Right cardiac atrium (tissue), 5 donors: ENCODE measurements at regions not wholly inside any gene's neighbourhood (a gene's known extent, or its start where the extent isn't known, plus 50 kb on each side); places are given as distances from the start of the nearest gene placed in this dataset.
A peak's percentile ranks its signal among the peaks of the same experiment; 100 is the strongest.

ENCODE experiments used
- ATAC-seq, 2 donors: fragments of 200-7000 bp; cut with Tn5 transposase; one replicate each; pipeline versions ENCODE4 v1.8.0 to v1.9.1; 2020; ENCODE audit warnings: moderate library complexity in 2 of 2, mild to moderate bottlenecking in 1 of 2
- DNase-seq, 3 donors: peaks; one replicate each; pipeline ENCODE4 v3.0.0-alpha.2; 2020
- H3K27ac ChIP-seq: one replicate; pipeline ENCODE4 v1.5.1; 2013; ENCODE audit warnings: mild to moderate bottlenecking, low read length, control low read depth, moderate library complexity
- H3K27me3 ChIP-seq: one replicate; pipeline ENCODE4 v1.6.1; 2013; ENCODE audit not compliant: control insufficient read depth, insufficient read depth
- H3K4me1 ChIP-seq: one replicate; pipeline ENCODE4 v1.6.1; 2013; ENCODE audit warnings: low read length; ENCODE audit not compliant: control insufficient read depth, insufficient read depth
- H3K4me3 ChIP-seq: one replicate; pipeline ENCODE4 v1.5.1; 2013; ENCODE audit warnings: low read length, control low read depth
- H3K9me3 ChIP-seq: one replicate; pipeline ENCODE4 v1.6.1; 2013; ENCODE audit warnings: low read length; ENCODE audit not compliant: control insufficient read depth
- WGBS: extraction: QIAGEN DNeasy Blood & Tissue Kit; methylation state at CpG from one replicate; pipeline ENCODE4 v1.1.7; 2013; 5-methylcytosine and 5-hydroxymethylcytosine counted together
- intact Hi-C, 4 donors: fragments of 100-400 bp; cut with DNase I; formaldehyde crosslinking; loops; one replicate each; pipeline versions ENCODE4 v1.11.0 to v1.14.0; 2022 to 2023
- donor health status: healthy with polysubstance abuse.
- donor health status: DM: no; HTN: yes; CAD: no.
- donor health status: DM: no; HTN: no; CAD: no.
- donor health status: DM: no; HTN: yes; CAD: no; lungs with severe emphysema.
- donor health status: DM: yes; HTN: yes; CAD: no.

DNA sequence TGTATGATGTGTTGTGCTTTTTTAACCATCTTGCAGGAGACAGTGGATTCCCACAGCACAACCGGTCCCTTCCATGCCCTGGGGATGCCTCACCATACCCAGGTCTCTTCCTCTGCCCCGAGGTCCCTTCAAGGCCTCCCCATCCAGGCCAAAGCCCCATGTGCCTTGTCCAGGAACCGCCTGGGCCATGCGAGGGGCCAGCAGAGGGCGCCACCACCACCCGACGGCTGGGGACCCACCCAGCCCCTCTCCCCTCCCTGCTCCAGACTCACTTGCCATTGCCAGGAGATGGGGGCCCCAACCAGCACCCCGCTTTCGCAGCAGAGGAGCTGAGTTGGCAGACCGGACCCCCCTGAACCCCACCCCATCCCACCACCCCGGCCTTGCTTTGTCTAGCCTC is 485.5 kb downstream of the TRAM1L1 start:
- H3K27ac ChIP-seq: no peak overlapping the region
- no peak overlapping the region for H3K4me3 ChIP-seq
- 75% methylated on average over 11 of the region's 11 CpGs for WGBS
- no peaks in the 10 kb centered on the region for H3K27me3 ChIP-seq
- H3K4me1 ChIP-seq: no peaks in the 10 kb centered on the region
- ATAC-seq (no peak), DNase-seq (peak in 1 of 3 donors; percentile 50)
- intact Hi-C loops: no loop called here
- no peaks in the 10 kb centered on the region for H3K9me3 ChIP-seq

- H3K27ac ChIP-seq: no peak overlapping the region
- H3K27me3 ChIP-seq: no peaks in the 10 kb centered on the region
- no peak overlapping the region for H3K4me3 ChIP-seq
- WGBS: 95% methylated on average over 37 of the region's 37 CpGs
- H3K9me3 ChIP-seq: no peaks in the 10 kb centered on the region
- DNase-seq (peak in 1 of 3 donors; percentile 25), ATAC-seq (peak in 1 of 2 donors; percentile 16)
- H3K4me1 ChIP-seq: no peaks in the 10 kb centered on the region
- intact Hi-C loops: no loop called here
Measured at GRCh38 chr4:116598980-116599789, 486.2 kb downstream of the TRAM1L1 start.

DNA sequence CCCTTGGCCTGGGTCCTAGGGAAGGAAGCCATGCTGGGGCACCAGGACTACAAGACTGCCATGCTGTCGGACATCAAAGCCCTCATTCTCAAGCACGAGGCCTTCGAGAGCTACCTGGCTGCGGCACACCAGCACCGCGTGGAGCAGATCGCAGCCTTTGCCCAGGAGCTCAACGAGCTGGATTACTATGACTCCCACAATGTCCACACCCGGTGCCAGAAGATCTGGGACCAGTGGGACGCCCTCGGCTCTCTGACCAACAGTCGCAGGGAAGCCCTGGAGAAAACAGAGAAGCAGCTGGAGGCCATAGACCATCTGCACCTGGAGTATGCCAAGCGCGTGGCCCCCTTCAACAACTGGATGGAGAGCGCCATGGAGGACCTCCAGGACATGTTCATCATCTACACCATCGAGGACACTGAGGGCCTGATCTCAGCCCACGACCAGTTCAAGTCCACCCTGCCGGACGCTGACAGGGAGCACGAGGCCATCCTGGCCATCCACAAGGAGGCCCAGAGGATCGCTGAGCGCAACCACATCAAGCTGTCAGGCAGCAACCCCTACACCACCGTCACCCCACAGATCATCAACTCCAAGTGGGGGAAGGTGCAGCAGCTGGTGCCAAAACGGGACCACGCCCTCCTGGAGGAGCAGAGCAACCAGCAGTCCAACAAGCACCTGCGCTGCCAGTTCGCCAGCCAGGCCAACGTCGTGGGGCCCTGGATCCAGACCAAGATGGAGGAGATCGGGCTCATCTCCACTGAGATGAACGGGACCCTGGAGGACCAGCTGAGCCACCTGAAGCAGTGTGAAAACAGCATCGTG is 487.0 kb downstream of the TRAM1L1 start:
- intact Hi-C loops: no loop called here
- Histone ChIP-seq H3K9me3 (no peaks in the 10 kb centered on the region), H3K4me3 (no peak overlapping the region), H3K4me1 (no peaks in the 10 kb centered on the region), H3K27me3 (no peaks in the 10 kb centered on the region), H3K27ac (no peak overlapping the region)
- DNase-seq: peak in 1 of 3 donors; percentile 28
- no peak for ATAC-seq
- 94% methylated on average over 32 of the region's 32 CpGs for WGBS

GRCh38 chr4:116590648-116591047 is 494.7 kb downstream of the TRAM1L1 start:
- H3K4me1 ChIP-seq: no peaks in the 10 kb centered on the region
- no peaks in the 10 kb centered on the region for H3K27me3 ChIP-seq
- intact Hi-C loops: no loop called here
- DNase-seq: no peak
- no peak overlapping the region for H3K27ac ChIP-seq
- no peaks in the 10 kb centered on the region for H3K9me3 ChIP-seq
- ATAC-seq: no peak
- no peak overlapping the region for H3K4me3 ChIP-seq

DNA sequence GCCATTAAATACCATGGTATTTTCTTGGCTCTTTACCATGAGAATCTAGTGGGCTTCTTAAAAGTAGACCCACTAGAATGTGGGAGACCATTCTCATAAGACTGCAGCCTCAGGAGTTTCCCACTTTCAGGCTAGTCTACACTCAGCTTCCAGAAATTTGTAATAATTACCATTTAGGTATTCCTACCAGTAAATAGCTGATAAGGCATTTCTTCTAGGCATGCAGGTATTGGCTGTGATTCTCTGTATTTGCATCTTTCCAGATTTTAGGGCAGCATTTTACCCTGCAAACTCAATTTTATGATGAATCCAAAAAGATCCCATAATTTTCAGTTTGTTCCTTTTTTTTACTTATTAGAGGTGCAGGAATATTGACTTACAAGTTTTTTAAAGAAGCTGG is 496.6 kb downstream of the TRAM1L1 start:
- intact Hi-C loops: no loop called here
- no peak for ATAC-seq
- H3K9me3 ChIP-seq: no peaks in the 10 kb centered on the region
- no peak overlapping the region for H3K27ac ChIP-seq
- H3K4me1 ChIP-seq: no peaks in the 10 kb centered on the region
- DNase-seq: no peak
- H3K27me3 ChIP-seq: no peaks in the 10 kb centered on the region
- no peak overlapping the region for H3K4me3 ChIP-seq

DNA sequence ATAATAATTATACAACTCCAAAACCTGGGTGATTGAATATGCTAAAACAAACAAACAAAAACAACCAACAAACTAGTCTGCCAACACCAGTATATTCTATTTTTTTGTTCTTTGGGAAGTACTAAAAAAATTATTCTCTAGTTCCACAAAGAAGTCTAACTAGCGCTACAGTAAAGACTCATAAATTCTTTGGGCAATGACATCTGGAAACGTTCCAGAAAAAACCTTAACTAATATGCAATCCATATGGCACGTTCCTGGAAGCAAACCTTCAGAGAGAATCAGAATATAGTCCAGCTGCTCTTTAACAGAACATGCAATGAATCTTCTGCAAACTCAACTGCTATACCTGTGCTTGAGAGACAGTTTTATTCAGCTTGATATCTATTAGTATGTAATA is 500.1 kb downstream of the TRAM1L1 start:
- Histone ChIP-seq H3K27me3 (no peaks in the 10 kb centered on the region), H3K9me3 (no peaks in the 10 kb centered on the region), H3K4me1 (no peaks in the 10 kb centered on the region), H3K4me3 (no peak overlapping the region), H3K27ac (no peak overlapping the region)
- intact Hi-C loops: no loop called here
- DNase-seq: no peak
- WGBS: 17% methylated on average over 3 of the region's 3 CpGs
- ATAC-seq: no peak

- Histone ChIP-seq H3K4me3 (no peak overlapping the region), H3K9me3 (no peaks in the 10 kb centered on the region), H3K27me3 (no peaks in the 10 kb centered on the region), H3K27ac (no peak overlapping the region), H3K4me1 (no peaks in the 10 kb centered on the region)
- intact Hi-C loops: no loop called here
- no peak for ATAC-seq
- WGBS: 84% methylated on average over 1 of the region's 1 CpG
- no peak for DNase-seq
Measured at GRCh38 chr4:116577321-116577720, 508.1 kb downstream of the TRAM1L1 start.

DNA sequence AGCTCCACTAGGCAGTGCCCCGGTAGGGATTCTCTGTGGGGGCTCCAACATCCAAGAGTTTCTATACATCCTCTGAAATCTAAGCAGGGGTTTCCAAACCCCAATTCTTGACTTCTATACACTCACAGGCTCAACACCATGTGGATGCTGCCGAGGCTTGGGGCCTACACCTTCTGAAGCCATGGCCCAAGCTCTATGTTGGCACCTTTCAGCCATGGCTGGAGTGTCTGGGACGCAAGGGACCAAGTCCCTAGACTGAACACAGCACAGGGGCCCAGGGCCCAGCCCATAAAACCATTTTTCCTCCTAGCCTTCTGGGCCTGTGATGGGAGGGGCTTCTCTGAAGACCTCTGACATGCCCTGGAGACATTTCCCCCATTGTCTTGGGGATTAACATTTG is 511.8 kb downstream of the TRAM1L1 start:
- ATAC-seq (no peak), DNase-seq (no peak)
- no peaks in the 10 kb centered on the region for H3K27me3 ChIP-seq
- WGBS: 54% methylated on average over 3 of the region's 3 CpGs
- H3K27ac ChIP-seq: no peak overlapping the region
- no peak overlapping the region for H3K4me3 ChIP-seq
- no peaks in the 10 kb centered on the region for H3K9me3 ChIP-seq
- H3K4me1 ChIP-seq: no peaks in the 10 kb centered on the region
- intact Hi-C loops: no loop called here

DNA sequence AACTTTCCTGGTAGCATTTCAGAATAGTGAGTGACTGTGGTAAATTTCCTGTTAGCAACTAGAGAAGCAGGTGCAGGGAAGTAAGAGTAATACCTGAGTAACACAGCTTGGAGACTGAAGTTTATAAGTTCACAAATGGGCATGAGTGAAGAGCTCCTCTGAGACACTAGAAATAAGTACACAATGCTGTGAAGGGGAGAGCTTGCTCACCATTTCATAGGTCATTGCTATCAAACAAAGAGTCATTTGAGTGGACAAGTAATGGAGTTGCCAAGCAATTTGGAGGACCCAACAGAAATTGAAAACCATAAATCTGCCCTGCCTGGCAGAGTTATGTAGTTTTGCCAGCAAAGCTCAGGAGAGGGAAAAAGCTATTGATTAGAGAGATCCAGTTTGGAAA is 523.6 kb downstream of the TRAM1L1 start:
- Histone ChIP-seq H3K4me1 (no peaks in the 10 kb centered on the region), H3K27ac (no peak overlapping the region), H3K27me3 (no peaks in the 10 kb centered on the region), H3K9me3 (no peaks in the 10 kb centered on the region), H3K4me3 (no peak overlapping the region)
- DNase-seq (no peak), ATAC-seq (no peak)
- intact Hi-C loops: no loop called here

DNA sequence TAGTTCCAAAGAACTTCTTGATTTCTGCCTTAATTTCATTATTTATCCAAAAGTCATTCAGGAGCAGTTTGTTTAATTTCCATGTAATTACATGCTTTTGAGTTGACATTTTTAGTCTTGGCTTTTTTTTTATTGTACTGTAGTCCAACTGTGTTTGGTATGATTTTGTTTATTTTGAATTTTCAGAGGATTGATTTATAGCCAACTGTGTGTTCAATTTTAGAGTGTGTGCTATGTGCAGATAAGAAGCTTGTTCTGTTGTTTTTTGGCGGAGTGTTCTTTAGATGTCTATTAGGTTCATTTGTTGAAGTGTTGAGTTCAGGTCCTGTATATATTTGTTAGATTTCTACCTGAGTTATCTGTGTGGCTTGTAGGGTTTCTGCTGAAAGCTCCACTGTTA is 533.6 kb downstream of the TRAM1L1 start:
- no peak for DNase-seq
- WGBS: 66% methylated on average over 1 of the region's 1 CpG

DNA sequence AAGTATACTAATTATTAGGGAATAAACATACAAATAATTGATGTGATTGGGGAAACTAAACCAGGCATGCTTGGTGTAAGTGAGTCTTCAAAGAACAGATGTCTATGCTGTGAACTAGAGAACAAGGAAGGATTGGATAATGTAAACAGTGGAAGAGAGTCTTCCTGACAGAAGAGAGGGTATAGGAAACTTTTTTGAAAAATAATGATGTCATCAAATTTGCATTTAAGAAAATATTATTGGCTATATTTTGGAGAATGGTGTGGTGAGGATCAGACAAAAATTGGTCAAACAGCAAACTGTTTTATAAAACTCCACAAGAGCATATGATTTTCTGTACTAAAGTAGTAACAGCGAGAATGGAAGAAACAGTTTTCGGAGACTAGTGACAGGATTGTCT is 537.7 kb downstream of the TRAM1L1 start:
- no peak for DNase-seq
- no peak overlapping the region for H3K4me3 ChIP-seq
- no peak for ATAC-seq
- H3K9me3 ChIP-seq: no peaks in the 10 kb centered on the region
- H3K4me1 ChIP-seq: no peaks in the 10 kb centered on the region
- 94% methylated on average over 2 of the region's 2 CpGs for WGBS
- intact Hi-C loops: no loop called here
- H3K27ac ChIP-seq: no peak overlapping the region
- H3K27me3 ChIP-seq: no peaks in the 10 kb centered on the region

More for the DNA sequence above, 533.6 kb downstream of the TRAM1L1 start:
- Histone ChIP-seq H3K9me3 (no peaks in the 10 kb centered on the region), H3K27me3 (no peaks in the 10 kb centered on the region), H3K27ac (no peak overlapping the region), H3K4me1 (no peaks in the 10 kb centered on the region), H3K4me3 (no peak overlapping the region)
- intact Hi-C loops: no loop called here
- ATAC-seq: no peak
